ENCODE measurements at regions not wholly inside any gene's neighbourhood (a gene's known extent, or its start where the extent isn't known, plus 50 kb on each side); places are given as distances from the start of the nearest gene placed in this dataset.
"Not testable (repeated sequence)": the region's sequence is repeated elsewhere in the genome, so short reads cannot be mapped to it uniquely, and the experiment has no call there.

DNA sequence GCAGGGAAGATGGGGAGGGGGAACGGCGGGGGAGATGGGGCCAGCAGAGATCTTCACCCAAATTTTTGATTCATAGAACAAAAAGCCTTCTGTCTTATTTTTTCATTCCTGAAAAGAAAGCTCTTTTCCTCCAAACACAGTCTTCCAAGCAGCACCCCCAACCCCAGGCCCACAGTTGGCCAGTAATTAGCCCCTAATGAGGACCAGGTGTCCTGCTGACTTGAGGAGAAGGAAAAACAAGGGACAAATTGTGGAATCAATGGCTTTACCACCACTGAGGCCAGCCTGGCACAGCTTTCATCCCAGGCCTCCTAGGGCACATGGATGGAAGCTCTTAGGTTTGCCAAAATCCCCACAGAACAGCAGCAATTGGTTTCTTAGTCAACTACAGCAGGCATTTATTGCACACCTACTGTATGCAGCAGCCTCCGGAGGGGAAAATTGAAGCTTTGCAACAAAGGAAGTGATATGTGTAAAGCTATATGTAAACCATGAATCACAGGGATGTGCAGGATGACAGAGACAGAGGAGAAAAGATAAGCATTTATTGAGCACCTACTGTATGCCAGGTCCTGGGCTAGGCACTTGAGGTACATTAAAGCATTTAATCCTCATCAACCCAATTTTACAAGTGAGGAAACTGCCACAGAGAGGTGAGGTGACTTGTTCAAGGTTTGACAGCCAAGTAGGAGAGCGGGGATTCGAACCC lies 199.5 kb downstream of the TBC1D2B start:
- DNase-seq (ENCODE audit: low spot score): no peak

- not testable (repeated sequence) for DNase-seq (ENCODE audit: low spot score)
These were observed 201.2 kb downstream of the TBC1D2B start for GRCh38 chr15:77876107-77876820.

DNA sequence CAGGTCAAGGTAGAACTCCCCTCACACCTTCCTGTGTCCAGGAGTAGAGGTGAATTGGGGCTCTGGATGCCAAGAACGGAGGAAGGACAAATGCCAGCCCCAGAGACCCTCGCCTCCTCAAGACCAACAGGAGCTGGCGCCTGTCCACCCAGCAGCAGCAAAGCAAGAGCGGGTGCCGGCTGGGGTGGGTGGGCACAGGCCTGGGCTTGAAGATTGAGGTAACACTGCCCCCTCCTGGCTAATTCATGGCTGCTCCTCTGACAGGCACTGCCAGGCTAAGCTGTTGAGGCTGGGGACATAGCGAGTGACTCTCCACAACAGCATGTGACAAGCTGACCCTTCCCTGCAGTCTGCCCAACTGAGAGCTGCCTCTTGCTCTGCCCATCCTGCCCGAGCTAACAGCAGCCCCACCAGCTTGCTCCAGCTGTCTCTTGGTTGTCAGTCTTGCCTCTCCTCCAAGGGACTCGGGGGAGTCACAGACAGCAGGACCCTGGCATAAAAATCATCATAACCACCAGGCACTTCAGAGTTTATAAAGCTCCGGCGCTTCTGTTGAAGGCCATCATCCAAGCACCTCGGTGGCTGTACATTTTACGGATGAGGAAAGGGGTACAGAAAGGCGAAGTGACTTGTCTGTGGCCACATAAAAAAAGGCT lies 202.3 kb downstream of the TBC1D2B start:
- not testable (repeated sequence) for DNase-seq (ENCODE audit: low spot score)

DNA sequence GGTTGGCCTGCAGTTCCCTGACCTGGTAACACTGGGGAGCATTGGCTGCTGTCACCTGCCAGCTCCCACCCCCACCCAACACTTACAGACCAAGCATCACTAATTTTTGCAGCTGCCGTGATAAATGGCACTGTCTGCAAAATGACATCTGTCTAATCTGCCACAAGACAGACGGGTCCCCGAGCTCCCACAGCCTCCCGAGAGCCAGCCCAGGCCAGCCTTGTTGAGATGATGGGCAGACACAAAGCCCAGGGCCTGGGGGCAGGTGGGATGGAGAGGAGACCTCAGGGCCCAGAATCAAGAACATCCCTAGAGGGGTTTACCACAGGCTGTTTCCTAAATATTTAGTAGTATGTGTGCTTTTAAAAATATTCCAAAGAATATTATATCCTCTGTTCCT lies 203.4 kb downstream of the TBC1D2B start:
- no peak for DNase-seq (ENCODE audit: low spot score)

DNA sequence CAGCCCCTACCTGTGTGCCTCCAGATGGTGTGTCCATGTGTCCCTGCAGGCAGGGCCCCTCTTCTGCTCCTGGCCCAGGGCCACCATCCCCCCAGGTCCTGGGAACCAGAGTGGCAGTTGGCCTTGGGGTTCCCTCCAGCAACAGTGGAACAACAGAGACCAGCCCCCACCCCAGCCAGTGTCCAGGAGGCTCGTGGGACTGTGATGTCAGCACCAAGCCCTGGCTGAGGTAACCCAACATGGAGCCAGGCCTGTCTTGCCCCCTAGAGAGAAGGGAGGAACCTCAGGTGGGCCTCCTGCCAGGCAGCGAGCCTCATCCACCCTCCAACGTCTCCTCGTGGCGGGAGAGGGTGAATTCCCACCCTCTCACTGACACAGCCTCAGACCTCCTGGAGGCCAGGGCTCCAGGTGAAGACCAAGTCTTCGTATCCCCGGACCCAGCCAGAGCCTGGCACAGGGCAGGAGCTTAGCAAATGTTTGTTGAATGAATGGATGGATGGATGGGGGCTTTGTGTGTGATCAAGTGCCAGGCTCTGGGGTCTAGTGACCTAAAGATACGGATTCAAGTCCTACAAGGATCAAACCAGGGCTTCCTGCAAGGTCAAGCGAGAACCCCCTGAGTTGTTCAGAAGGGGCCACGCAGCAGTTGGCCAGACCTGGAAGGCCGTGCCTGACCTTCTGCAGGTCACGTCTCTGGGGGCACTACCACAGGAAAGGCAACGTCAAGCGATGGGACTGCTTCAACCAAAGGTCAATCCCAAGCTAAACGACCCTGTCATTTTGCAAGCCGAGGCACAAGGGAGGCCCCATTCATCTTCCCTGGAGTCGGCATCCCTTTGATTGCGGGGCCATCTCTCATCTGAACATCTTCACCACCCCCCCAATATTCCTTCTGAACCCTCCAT lies 204.7 kb downstream of the TBC1D2B start:
- DNase-seq (ENCODE audit: low spot score): not testable (repeated sequence)

DNA sequence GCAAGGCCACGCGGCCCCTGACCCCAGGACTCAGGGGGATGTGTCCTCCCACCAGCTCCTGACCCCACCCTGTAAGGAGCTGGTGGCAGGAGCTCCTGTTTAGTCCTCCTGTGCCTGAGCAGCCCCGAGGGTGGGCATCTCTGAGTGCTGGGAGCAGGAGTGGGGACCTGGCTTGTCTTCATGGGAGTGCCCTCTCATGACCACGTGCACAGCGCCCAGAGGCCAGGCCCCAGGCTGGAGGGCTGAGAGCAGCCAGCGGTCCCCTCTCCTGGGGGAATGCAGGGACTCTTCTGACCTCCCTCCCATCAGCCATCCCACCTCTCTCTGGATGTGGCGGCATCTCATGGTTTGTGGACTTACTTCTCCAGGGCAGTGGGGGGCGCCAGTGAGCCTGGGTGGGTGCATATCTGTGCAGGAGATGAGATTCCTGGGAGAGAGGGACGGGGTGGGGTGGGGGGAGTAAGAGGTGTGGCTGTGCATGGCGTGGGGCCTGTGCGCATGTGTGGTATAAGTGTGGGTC lies 205.6 kb downstream of the TBC1D2B start:
- no peak for DNase-seq (ENCODE audit: low spot score)

GRCh38 chr15:77870195-77871065 lies 207.1 kb downstream of the TBC1D2B start:
- DNase-seq (ENCODE audit: low spot score): peak; percentile 21

DNA sequence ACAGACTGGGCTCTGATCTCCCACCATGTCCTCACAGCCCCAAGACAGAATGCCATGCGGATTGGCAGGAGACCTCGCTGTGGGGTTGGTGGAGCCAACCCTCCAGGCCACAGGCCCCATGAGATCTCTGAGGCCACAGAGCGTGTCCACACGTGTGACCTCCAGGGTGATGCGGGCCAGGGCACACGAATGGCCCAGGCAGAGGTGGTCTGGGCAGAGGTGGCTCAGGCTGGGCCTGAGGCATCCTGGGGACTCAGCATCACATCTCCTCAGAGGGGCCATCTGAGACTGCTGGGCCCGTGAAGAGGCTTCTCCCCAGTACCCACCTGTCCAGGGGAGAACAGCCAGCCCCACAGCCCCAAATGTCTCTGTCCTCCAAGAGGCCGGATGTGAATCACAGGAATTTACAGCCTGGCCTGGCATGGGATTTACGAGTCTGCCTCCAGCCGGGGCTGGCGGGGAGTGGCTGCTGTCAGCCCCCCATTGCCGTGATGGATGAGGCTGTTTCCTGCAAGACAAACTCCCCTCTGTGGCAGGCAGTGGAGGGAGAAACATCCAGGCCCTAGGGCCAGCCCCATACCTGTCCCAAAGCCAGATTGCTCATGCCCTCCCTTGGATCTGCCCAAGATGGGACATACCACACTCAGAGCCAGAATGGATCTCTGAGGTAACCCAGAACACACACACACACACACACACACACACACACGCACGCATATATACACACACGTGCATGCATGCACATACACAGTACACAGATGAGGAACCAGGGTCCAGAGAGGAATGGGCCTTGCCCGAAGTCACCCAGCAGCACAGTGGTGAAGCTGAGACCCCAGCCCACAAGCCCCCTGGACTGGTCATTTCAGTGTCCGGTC lies 208.3 kb downstream of the TBC1D2B start:
- no peak for DNase-seq (ENCODE audit: low spot score)

GRCh38 chr15:77868048-77868629 lies 209.4 kb downstream of the TBC1D2B start:
- not testable (repeated sequence) for DNase-seq (ENCODE audit: low spot score)

DNA sequence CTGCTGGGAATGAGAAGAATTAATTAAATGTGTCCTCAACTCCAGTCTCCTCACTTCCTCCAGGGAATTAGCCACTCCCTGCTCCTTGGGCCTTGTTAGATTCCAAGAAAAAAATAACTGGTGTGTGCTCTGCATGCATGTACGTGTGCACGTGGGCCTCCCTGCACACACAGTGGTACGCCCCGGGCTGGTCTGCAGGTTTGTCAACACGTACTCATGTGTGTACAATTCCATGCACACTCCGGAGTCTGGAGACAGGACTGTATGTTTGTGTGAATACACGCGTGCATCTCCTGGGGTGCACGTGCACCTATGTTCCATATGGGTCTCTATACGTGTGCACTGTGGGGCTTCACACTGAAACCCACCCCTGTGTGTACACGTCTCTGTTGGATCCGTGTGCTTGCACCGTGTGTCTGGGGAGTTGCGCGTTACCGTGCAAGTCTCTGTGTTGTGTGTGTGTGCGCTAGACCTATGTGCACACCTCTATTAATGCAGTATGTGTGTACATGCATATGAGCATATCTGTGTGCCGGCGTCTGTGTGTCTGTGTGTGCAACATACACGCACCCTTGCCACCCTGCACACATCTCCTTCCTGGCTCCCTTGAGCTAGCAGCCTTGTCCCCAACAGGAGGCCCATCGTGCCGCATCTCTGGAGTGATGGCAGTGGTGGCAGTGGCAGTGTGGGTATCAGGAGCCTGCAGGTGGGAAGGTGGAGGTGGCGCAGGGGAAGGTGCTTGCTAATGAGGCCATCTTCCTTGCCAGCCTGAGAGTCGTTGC lies 210.1 kb downstream of the TBC1D2B start:
- no peak for DNase-seq (ENCODE audit: low spot score)

- DNase-seq (ENCODE audit: low spot score): no peak
These were observed 210.8 kb downstream of the TBC1D2B start for GRCh38 chr15:77866596-77867125.

DNA sequence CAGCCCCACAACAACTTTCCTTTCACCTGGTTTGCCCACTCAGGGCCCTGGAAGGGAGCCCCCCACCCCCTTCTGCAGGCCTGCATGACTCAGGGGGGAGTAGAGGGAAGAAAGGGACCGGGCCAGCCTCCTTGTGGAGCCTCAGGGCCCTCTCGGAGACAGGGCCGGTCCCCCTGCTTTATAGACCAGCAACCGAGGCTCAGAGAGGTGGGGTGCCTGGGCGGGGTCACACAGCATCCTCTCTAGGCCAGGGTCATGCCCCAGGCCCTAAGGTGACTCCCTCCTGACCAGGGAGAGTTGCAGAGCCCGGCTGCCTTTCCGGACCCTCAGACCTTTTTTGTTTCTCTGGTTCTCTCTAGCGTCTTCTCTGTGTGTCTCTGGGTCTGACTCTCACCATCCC lies 211.3 kb downstream of the TBC1D2B start:
- DNase-seq (ENCODE audit: low spot score): no peak

DNA sequence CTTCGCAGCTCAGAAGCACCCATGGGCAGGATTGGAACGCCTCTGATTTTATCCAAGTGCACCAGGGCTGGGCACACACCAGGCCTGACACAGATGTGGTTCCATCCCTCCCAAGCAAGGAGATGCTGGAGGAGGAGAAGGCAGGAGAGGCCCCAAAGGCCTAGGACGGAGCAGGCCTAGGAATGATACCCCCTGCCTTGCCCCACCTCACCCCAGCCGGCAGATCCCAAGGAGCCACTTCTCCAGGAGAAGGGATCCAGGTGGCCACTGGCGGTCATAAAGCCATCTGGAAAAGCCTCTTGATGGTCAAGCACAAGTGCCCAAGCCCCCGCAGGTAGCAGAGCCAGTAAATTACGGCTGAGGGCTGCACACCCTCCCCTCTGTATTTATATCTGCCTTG lies 211.8 kb downstream of the TBC1D2B start:
- DNase-seq (ENCODE audit: low spot score): no peak

GRCh38 chr15:77865106-77865610 lies 212.4 kb downstream of the TBC1D2B start:
- DNase-seq (ENCODE audit: low spot score): no peak

DNA sequence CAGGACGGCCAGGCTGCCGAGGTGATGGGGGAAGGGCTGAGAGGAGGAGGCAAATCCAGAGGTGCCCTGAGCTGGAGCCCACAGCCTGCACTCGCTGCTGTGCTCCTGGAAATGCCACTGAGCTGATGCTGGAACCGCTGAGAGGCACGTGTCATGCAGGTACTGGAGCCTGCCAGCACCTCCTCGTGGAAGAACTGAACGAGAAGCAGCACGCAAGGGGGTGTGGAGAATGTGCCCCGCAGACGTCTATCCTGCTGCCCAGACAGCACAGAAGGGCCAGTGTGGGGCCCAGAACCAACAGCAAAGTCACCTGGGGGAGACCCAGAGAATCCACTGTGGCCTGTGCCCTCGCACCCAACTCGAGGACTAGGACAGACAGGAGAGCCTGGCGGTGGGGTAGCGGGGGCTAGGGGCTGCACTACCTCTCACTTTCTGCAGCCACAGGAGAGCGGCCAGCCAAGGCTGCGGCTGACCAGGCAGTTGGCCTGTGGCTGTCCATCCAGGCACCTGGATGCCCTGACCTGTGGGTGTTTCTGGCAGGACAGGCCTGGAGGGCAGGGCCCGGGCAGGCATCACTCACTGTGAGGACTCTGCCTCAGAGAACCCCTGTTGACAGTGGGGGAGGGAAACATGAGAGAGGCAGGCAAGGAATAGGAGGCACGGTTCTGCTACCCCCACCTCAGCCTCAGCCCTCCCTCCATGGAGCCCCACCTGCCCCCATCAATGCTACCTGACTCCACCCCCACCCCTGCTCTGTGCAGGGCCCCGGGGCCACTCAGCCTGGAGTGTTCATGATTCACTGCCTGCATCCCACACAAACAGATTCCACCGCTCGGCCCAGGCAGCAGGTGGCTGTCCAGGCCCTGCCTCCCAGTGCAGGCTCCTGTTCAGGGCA lies 213.1 kb downstream of the TBC1D2B start:
- DNase-seq (ENCODE audit: low spot score): no peak

DNA sequence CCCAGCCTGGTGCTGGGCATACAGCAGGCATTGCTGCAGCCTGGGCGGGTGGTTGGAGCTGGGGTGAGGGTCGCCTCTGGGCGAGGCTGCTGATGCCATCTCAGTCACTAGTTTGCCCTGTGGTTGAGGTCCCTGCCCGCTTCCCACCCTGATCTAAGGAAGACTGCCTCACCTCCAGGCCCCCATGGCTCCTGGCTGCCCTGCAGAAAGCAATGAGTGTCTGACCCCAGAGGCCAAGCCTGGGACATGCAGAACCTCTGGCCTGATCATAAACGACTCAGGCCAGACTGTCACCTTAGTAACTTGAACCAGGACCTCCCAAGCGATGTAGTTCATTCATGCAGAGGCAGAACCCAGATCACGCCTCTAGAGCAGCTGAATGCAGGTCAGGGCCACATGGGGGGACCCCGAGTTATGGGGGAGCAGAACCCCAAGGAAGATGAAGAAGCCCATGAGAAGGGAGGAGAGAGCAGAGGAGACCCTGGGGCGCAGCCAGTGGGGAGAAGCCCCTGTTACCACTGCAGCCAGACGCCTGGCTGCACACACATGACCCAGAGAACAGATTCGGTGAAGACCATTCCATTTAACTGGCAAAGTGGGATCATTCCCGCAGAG lies 213.9 kb downstream of the TBC1D2B start:
- DNase-seq (ENCODE audit: low spot score): no peak

DNA sequence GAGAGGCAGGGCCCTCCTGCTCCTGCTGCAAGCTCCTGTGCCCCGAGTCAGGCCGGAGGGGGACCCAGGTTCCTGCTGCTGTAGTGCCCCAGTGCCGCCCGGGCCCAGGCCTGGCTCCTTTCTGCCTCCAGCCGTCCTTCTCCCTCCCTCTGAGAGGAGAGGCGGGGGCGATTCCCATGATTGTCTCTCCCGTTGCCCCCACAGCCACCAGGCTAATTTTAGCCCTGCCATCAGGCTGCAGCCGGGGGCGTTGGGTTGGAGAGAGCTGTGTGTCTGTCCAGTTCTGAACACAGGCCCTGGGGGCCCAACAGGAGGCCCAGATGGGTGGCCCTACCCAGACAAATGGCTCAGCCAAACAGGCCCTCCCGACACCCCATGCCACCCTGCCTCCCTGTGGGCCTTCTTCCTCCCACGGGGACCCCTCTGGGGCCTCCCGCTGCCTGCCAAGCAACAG lies 214.8 kb downstream of the TBC1D2B start:
- DNase-seq (ENCODE audit: low spot score): no peak

Data from COLO829 (cell line).